ENCODE measurements at regions not wholly inside any gene's neighbourhood (a gene's known extent, or its start where the extent isn't known, plus 50 kb on each side); places are given as distances from the start of the nearest gene placed in this dataset.
A peak's percentile ranks its signal among the peaks of the same experiment; 100 is the strongest.

- BruUV-seq (replicated peaks): no TSS peak
- Mint-ChIP-seq H3K4me1 (ENCODE audit: low read depth, unreplicated experiment) (peaks cover 14% of the 10 kb centered on the region), H3K4me3 (ENCODE audit: unreplicated experiment) (no peak overlapping the region), H3K27me3 (ENCODE audit: insufficient read depth, unreplicated experiment) (no peaks in the 10 kb centered on the region), H3K27ac (ENCODE audit: unreplicated experiment) (no peak overlapping the region), H3K36me3 (ENCODE audit: insufficient read depth, unreplicated experiment) (no peaks in the 10 kb centered on the region), H3K9me3 (ENCODE audit: unreplicated experiment) (peaks cover 16% of the 10 kb centered on the region)
- H3K27me3 ChIP-seq (replicated peaks; ENCODE audit: control insufficient read depth, insufficient read depth, low read length): no peaks in the 10 kb centered on the region
- CTCF ChIA-PET: no interaction called here
- H3K4me3 ChIP-seq (ENCODE audit: low read depth, low read length): no peak overlapping the region
- TF ChIP-seq, protein P1, sequence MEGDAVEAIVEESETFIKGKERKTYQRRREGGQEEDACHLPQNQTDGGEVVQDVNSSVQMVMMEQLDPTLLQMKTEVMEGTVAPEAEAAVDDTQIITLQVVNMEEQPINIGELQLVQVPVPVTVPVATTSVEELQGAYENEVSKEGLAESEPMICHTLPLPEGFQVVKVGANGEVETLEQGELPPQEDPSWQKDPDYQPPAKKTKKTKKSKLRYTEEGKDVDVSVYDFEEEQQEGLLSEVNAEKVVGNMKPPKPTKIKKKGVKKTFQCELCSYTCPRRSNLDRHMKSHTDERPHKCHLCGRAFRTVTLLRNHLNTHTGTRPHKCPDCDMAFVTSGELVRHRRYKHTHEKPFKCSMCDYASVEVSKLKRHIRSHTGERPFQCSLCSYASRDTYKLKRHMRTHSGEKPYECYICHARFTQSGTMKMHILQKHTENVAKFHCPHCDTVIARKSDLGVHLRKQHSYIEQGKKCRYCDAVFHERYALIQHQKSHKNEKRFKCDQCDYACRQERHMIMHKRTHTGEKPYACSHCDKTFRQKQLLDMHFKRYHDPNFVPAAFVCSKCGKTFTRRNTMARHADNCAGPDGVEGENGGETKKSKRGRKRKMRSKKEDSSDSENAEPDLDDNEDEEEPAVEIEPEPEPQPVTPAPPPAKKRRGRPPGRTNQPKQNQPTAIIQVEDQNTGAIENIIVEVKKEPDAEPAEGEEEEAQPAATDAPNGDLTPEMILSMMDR (IDR thresholded peaks at IDR 0.05; ENCODE audit: insufficient read depth in 1 of 2, low read depth in 1 of 2, low read length in 1 of 2, severe bottlenecking in 1 of 2, unreplicated experiment in 1 of 2): no peak
- intact Hi-C loops (cut with micrococcal nuclease; ENCODE audit: unreplicated experiment): loop anchor here (10.0 kb wide), 1 partner anchor 206 kb away; no protein-coding TSS in a partner anchor
- H3K9me3 ChIP-seq: no peaks in the 10 kb centered on the region
- H3K4me1 ChIP-seq: peaks cover 10% of the 10 kb centered on the region; the same call in 1 of the 2 replicates
- no peaks in the 10 kb centered on the region; the same call in 1 of the 2 replicates for H3K36me3 ChIP-seq (ENCODE audit: control insufficient read depth, insufficient read depth, low read length)
- DNase-seq: peak; percentile 24 to 52
- POLR2A ChIA-PET: no interaction called here
Observed at GRCh38 chr3:94758751-94759150, 695.9 kb downstream of the NSUN3 start.

- BruUV-seq (replicated peaks): no TSS peak
- Histone ChIP-seq H3K4me3 (ENCODE audit: low read depth, low read length) (no peak overlapping the region), H3K36me3 (ENCODE audit: control insufficient read depth, insufficient read depth, low read length) (no peaks in the 10 kb centered on the region), H3K9me3 (no peaks in the 10 kb centered on the region), H3K27me3 (replicated peaks; ENCODE audit: control insufficient read depth, insufficient read depth, low read length) (no peaks in the 10 kb centered on the region), H3K4me1 (no peaks in the 10 kb centered on the region)
- DNase-seq: no peak
- POLR2A ChIA-PET: no interaction called here
- Mint-ChIP-seq H3K9me3 (ENCODE audit: unreplicated experiment) (no peaks in the 10 kb centered on the region), H3K36me3 (ENCODE audit: insufficient read depth, unreplicated experiment) (no peaks in the 10 kb centered on the region), H3K27me3 (ENCODE audit: insufficient read depth, unreplicated experiment) (no peaks in the 10 kb centered on the region), H3K27ac (ENCODE audit: unreplicated experiment) (no peak overlapping the region), H3K4me1 (ENCODE audit: low read depth, unreplicated experiment) (no peaks in the 10 kb centered on the region), H3K4me3 (ENCODE audit: unreplicated experiment) (no peak overlapping the region)
- intact Hi-C loops (cut with micrococcal nuclease; ENCODE audit: unreplicated experiment): no loop called here
- CTCF ChIA-PET: no interaction called here
- TF ChIP-seq, protein P1 (IDR thresholded peaks at IDR 0.05; ENCODE audit: insufficient read depth in 1 of 2, low read depth in 1 of 2, low read length in 1 of 2, severe bottlenecking in 1 of 2, unreplicated experiment in 1 of 2): no peak
Observed at GRCh38 chr3:94772402-94772801, 709.5 kb downstream of the NSUN3 start.

GRCh38 chr3:94775746-94776145 is 712.9 kb downstream of the NSUN3 start:
- Mint-ChIP-seq H3K4me3 (ENCODE audit: unreplicated experiment) (no peak overlapping the region), H3K36me3 (ENCODE audit: insufficient read depth, unreplicated experiment) (no peaks in the 10 kb centered on the region), H3K27ac (ENCODE audit: unreplicated experiment) (no peak overlapping the region), H3K4me1 (ENCODE audit: low read depth, unreplicated experiment) (no peaks in the 10 kb centered on the region), H3K9me3 (ENCODE audit: unreplicated experiment) (no peaks in the 10 kb centered on the region), H3K27me3 (ENCODE audit: insufficient read depth, unreplicated experiment) (no peaks in the 10 kb centered on the region)
- intact Hi-C loops (cut with micrococcal nuclease; ENCODE audit: unreplicated experiment): loop anchor here (5.0 kb wide), 1 partner anchor 52 kb away; no protein-coding TSS in a partner anchor
- Histone ChIP-seq H3K27me3 (replicated peaks; ENCODE audit: control insufficient read depth, insufficient read depth, low read length) (no peaks in the 10 kb centered on the region), H3K4me1 (no peaks in the 10 kb centered on the region), H3K36me3 (ENCODE audit: control insufficient read depth, insufficient read depth, low read length) (no peaks in the 10 kb centered on the region), H3K4me3 (ENCODE audit: low read depth, low read length) (no peak overlapping the region), H3K9me3 (no peaks in the 10 kb centered on the region)
- TF ChIP-seq, protein P1 (IDR thresholded peaks at IDR 0.05; ENCODE audit: insufficient read depth in 1 of 2, low read depth in 1 of 2, low read length in 1 of 2, severe bottlenecking in 1 of 2, unreplicated experiment in 1 of 2): no peak
- BruUV-seq (replicated peaks): no TSS peak
- ChIA-PET CTCF (no interaction called here), POLR2A (no interaction called here)
- DNase-seq: no peak

All from Caco-2 (cell line).